ENCODE measurements at regions not wholly inside any gene's neighbourhood (a gene's known extent, or its start where the extent isn't known, plus 50 kb on each side); places are given as distances from the start of the nearest gene placed in this dataset.

GRCh38 chr14:82112210-82112839, 578.7 kb upstream of the SEL1L start:
- H3K27me3 ChIP-seq = no peaks in the 10 kb centered on the region
- intact Hi-C loops (cut with DNase I) = no loop called here
- 31 to 39% (median 31%) methylated on average over 1 of the region's 1 CpG for WGBS, 4 donors
- peaks cover 0 to 10% (median 0%) of the 10 kb centered on the region in 12 donors for H3K9me3 ChIP-seq
- H3K36me3 ChIP-seq = no peaks in the 10 kb centered on the region
- TF ChIP-seq POLR2A (IDR thresholded peaks at IDR 0.05) (no peak), CTCF (IDR thresholded peaks at IDR 0.05) (no peak)
- H3K4me3 ChIP-seq = no peak overlapping the region
- ATAC-seq (no peak), DNase-seq (no peak)
- no peaks in the 10 kb centered on the region for H3K4me1 ChIP-seq
- no peak overlapping the region for H3K27ac ChIP-seq

GRCh38 chr14:82113007-82113406, 579.4 kb upstream of the SEL1L start:
- H3K9me3 ChIP-seq = peaks cover 0 to 17% (median 0%) of the 10 kb centered on the region in 12 donors
- intact Hi-C loops (cut with DNase I) = no loop called here
- H3K36me3 ChIP-seq = no peaks in the 10 kb centered on the region
- H3K4me1 ChIP-seq = no peaks in the 10 kb centered on the region
- H3K4me3 ChIP-seq = no peak overlapping the region
- H3K27ac ChIP-seq = no peak overlapping the region
- TF ChIP-seq POLR2A (IDR thresholded peaks at IDR 0.05) (no peak), CTCF (IDR thresholded peaks at IDR 0.05) (no peak)
- DNase-seq (no peak), ATAC-seq (no peak)
- H3K27me3 ChIP-seq = no peaks in the 10 kb centered on the region
- 72 to 86% (median 78%) methylated on average over 2 of the region's 2 CpGs for WGBS, 4 donors

- WGBS, 4 donors = 69 to 88% (median 80%) methylated on average over 1 of the region's 1 CpG
- H3K4me3 ChIP-seq = no peak overlapping the region
- intact Hi-C loops (cut with DNase I) = no loop called here
Observed at GRCh38 chr14:82113710-82114109, 580.1 kb upstream of the SEL1L start.

GRCh38 chr14:82116721-82117120, 583.1 kb upstream of the SEL1L start:
- TF ChIP-seq CTCF (IDR thresholded peaks at IDR 0.05) (no peak), POLR2A (IDR thresholded peaks at IDR 0.05) (no peak)
- H3K4me3 ChIP-seq = no peak overlapping the region
- ATAC-seq = no peak
- no peaks in the 10 kb centered on the region for H3K27me3 ChIP-seq
- H3K36me3 ChIP-seq = no peaks in the 10 kb centered on the region
- H3K9me3 ChIP-seq = peaks cover 0 to 22% (median 2%) of the 10 kb centered on the region in 12 donors
- DNase-seq = no peak
- no peaks in the 10 kb centered on the region for H3K4me1 ChIP-seq
- H3K27ac ChIP-seq = no peak overlapping the region
- intact Hi-C loops (cut with DNase I) = no loop called here

More at GRCh38 chr14:82113710-82114109, 580.1 kb upstream of the SEL1L start:
- no peaks in the 10 kb centered on the region for H3K4me1 ChIP-seq
- H3K27me3 ChIP-seq = no peaks in the 10 kb centered on the region
- TF ChIP-seq POLR2A (IDR thresholded peaks at IDR 0.05) = no peak
- TF ChIP-seq CTCF (IDR thresholded peaks at IDR 0.05) = no peak
- ATAC-seq = no peak
- peaks cover 0 to 21% (median 1%) of the 10 kb centered on the region in 12 donors for H3K9me3 ChIP-seq
- DNase-seq = no peak
- H3K36me3 ChIP-seq = no peaks in the 10 kb centered on the region
- H3K27ac ChIP-seq = no peak overlapping the region
